Neural cell (in vitro differentiated cells): ENCODE measurements at regions not wholly inside any gene's neighbourhood (a gene's known extent, or its start where the extent isn't known, plus 50 kb on each side); places are given as distances from the start of the nearest gene placed in this dataset.

Source experiments
- EP300 ChIP-seq: fragments of 450-650 bp; conservative IDR thresholded peaks from 2 replicates; pipeline ENCODE4 v1.6.1; 2014; ENCODE audit warnings: antibody characterized with exemption, mild to moderate bottlenecking, moderate library complexity; ENCODE audit not compliant: poor library complexity, severe bottlenecking
- EZH2 ChIP-seq: fragments of 200-600, 300-800 bp; shearing (Covaris generic), sonication (generic); IDR thresholded peaks from 2 replicates; pipeline ENCODE4 v1.6.1; 2014; ENCODE audit warnings: antibody characterized with exemption, low read length, borderline replicate concordance, mild to moderate bottlenecking; ENCODE audit not compliant: insufficient read depth, poor library complexity, severe bottlenecking
- MXI1 ChIP-seq: fragments of 450-650 bp; conservative IDR thresholded peaks from 2 replicates; pipeline ENCODE4 v1.6.1; 2014; ENCODE audit warnings: antibody characterized with exemption, mild to moderate bottlenecking; ENCODE audit not compliant: poor library complexity, severe bottlenecking
- POLR2AphosphoS5 ChIP-seq: IDR thresholded peaks from 2 replicates; pipeline ENCODE4 v1.6.1; 2012
- RAD21 ChIP-seq: fragments of 450-650 bp; conservative IDR thresholded peaks from 2 replicates; pipeline ENCODE4 v1.6.1; 2014; ENCODE audit warnings: antibody characterized with exemption, mild to moderate bottlenecking, moderate library complexity
- REST ChIP-seq: IDR thresholded peaks from 2 replicates; pipeline ENCODE4 v1.6.1; 2012; ENCODE audit warnings: borderline replicate concordance
- SMC3 ChIP-seq: fragments of 450-650 bp; conservative IDR thresholded peaks from 2 replicates; pipeline ENCODE4 v1.6.1; 2014; ENCODE audit warnings: antibody characterized with exemption, mild to moderate bottlenecking, moderate library complexity; ENCODE audit not compliant: poor library complexity
- TAF1 ChIP-seq: IDR thresholded peaks from 2 replicates; pipeline ENCODE4 v1.6.1; 2012; ENCODE audit warnings: low read depth
- TF ChIP-seq, protein P1 (sequence below): fragments of 450-650 bp; IDR thresholded peaks from 2 replicates; pipeline ENCODE4 v1.5.1; 2014; ENCODE audit warnings: antibody characterized with exemption, mild to moderate bottlenecking, moderate library complexity; ENCODE audit not compliant: poor library complexity, severe bottlenecking

DNA sequence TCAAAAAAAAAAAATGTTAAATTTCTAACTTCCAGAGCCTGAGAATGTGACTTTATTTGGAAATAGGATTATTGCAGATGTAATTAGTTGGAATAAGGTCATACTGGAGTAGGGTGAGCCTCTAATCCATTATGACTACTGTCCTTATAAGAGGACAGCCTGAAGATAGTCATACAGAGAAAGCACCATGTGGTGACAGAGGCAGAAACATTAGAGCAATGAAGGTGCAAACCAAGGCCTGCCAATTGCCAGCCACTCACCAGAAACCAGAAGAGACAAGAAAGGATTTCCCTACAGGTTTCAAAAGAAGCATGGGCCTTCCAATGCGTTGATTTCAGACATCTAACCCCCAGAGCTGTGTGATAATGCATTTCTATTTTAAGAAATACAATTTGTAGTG lies 659.2 kb upstream of the CHD1 start:
- TF ChIP-seq POLR2AphosphoS5 = no peak
- TF ChIP-seq, protein P1, sequence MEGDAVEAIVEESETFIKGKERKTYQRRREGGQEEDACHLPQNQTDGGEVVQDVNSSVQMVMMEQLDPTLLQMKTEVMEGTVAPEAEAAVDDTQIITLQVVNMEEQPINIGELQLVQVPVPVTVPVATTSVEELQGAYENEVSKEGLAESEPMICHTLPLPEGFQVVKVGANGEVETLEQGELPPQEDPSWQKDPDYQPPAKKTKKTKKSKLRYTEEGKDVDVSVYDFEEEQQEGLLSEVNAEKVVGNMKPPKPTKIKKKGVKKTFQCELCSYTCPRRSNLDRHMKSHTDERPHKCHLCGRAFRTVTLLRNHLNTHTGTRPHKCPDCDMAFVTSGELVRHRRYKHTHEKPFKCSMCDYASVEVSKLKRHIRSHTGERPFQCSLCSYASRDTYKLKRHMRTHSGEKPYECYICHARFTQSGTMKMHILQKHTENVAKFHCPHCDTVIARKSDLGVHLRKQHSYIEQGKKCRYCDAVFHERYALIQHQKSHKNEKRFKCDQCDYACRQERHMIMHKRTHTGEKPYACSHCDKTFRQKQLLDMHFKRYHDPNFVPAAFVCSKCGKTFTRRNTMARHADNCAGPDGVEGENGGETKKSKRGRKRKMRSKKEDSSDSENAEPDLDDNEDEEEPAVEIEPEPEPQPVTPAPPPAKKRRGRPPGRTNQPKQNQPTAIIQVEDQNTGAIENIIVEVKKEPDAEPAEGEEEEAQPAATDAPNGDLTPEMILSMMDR = no peak
- TF ChIP-seq MXI1 = no peak
- TF ChIP-seq RAD21 = no peak
- TF ChIP-seq REST = no peak
- no peak for TF ChIP-seq TAF1
- no peak for TF ChIP-seq SMC3
- TF ChIP-seq EZH2 = no peak
- no peak for TF ChIP-seq EP300
